ENCODE measurements at regions not wholly inside any gene's neighbourhood (a gene's known extent, or its start where the extent isn't known, plus 50 kb on each side); places are given as distances from the start of the nearest gene placed in this dataset.

DNA sequence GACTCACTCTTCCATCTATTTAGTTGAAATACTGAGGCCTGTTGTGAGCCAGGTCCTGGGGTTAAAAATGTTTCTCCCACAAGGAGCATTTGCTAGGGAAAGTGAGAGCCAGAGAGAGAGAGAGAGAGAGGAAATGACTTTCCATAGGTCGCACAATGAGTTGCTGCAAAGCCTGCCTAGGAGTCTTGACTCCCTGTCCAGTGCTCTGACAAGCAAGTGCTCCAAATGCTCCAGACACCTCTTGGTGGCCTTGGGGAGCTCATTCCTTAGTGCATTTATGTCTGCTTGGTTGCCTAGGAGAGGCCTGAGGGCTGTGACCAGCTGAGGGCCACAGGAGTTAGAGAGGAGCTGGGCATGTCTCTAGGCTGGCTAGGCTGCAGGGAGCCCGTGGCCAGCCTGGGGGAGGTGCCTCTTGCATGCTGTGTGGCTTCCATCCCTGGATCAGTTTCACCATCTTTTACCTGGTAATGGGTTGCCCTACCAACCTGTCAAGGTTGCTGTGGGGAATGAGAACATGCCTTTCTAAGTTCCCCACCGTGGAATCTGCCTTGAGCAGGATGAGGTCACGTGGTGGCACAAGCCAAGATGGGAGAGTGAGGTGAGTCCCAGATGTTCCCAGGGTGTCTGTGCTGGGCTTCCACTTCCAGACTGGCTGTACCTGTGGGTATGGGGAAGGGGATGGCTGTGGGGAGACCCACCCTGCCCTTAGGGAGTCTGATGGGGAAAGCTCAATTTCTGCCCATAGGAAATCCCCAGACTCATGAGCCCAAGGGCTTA is 105.0 kb downstream of the VEGFA start:
- DNase-seq: no peak
- ATAC-seq: no peak
- intact Hi-C loops (cut with micrococcal nuclease): no loop called here

DNA sequence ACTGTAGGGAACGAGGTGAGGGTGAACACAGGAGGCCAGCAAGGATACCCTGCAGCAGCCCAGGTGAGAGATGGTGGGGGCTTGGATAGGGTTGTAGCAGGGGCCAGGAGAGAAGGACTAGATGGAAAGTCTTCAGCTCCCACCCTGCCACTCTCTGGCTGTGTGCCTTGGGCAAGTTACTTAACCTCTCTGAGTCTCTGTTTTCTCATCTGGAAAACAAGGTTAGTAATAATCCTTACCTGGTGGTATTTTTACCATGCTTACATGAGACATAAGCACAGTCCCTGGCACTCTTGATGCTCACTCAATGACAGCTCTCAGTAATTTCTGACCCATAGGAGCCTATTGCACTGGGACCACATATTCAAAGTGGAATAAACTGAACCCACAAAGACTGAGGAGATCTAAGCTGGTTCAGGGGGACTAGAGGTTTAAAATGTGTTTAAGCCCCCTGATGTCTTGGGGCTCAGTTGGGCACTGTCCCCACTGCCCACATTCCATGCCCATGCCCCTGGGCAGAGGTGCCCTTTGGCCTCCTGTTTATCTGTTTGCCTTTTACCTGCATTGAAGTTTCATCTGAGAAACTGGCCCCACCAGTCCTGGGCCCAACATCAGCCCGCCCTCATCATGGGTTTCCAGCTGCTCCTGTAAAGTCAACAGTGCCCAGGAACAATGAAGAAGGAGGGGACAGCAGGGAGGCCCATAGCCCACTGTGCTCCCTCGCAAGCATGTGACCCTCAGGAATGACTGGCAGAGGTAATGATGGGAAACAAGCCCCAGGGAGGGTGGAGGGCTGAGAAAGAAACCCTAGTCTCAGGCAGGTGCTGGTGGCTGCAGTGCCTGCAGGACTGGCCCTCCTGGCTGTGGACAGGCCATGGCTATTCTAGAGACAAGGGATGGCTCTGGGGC is 104.0 kb downstream of the VEGFA start:
- intact Hi-C loops (cut with micrococcal nuclease): no loop called here
- DNase-seq (no peak), ATAC-seq (no peak)

GRCh38 chr6:43871933-43872332 is 101.9 kb downstream of the VEGFA start:
- intact Hi-C loops (cut with micrococcal nuclease): no loop called here
- DNase-seq (no peak), ATAC-seq (no peak)

DNA sequence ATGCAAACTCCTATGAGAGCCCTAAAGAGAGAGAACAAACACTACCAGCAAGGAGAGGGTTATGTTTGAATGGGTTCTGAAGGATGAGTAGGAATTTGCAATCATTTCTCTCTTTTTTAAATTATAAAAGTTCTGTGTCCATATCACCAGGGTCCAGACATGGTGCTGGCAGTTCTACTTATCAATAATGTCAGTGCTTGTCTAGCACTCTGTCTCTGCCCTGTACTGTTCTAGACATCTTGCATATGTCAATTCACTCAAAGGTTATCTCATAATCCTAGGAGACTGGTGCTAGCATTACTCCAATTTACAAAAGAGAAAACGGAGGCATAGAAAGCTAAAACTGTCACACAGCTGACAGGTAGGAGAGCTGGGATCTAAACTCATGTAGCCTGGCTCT is 101.3 kb downstream of the VEGFA start:
- DNase-seq: no peak
- ATAC-seq: no peak
- intact Hi-C loops (cut with micrococcal nuclease): no loop called here

- ATAC-seq (no peak), DNase-seq (no peak)
- intact Hi-C loops (cut with micrococcal nuclease): no loop called here
Measured at GRCh38 chr6:43870660-43871061, 100.7 kb downstream of the VEGFA start.

DNA sequence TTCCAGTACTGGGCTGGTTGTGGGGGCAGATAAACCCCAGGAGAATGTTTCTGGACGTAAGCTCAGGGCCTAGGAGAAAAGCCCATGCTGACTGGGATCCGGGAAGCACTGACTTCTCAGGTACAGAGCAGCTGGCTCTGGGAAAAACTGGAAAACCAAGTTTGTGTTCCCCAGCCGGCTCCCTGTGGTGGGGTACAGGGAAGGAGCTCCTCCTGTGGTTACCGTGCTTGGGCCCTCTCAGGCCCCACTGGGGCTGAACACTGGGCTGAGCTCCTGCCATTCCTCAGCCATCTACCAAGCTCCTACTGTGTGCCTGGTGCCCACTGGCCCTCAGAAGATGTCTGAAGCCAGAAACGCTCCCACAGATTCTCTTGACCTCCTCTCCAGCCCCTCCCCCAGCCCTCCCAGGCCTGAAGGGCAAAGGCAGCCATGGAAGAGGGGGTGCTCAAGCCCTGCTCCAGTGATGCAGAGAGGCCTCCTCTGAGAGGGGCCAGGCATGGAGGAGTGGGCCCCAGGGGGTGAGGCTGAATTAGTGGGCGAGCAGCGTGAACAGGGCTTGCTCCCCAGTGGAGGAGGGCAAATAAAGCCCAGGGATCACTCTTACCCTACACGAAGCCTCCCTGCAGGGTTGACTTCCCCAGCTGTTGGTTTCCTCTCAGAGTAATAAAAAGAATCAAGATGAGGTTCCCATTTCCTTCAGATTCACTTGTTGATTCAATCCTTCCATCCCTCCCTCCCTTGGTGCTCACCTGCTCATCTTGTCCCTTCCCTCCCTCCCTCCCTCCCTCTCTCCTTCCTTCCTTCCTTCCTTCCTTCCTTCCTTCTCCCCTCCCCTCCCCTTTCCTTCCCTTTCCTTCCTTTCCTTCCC is 100.0 kb downstream of the VEGFA start:
- ATAC-seq: no peak
- intact Hi-C loops (cut with micrococcal nuclease): no loop called here
- no peak for DNase-seq

GRCh38 chr6:43869079-43869710 is 99.2 kb downstream of the VEGFA start:
- ATAC-seq (peak; percentile 19), DNase-seq (no peak)
- intact Hi-C loops (cut with micrococcal nuclease): no loop called here

- intact Hi-C loops (cut with micrococcal nuclease): no loop called here
- DNase-seq (no peak), ATAC-seq (no peak)
Measured at GRCh38 chr6:43868467-43868866, 98.5 kb downstream of the VEGFA start.

GRCh38 chr6:43867996-43868395 is 98.0 kb downstream of the VEGFA start:
- DNase-seq (no peak), ATAC-seq (no peak)
- intact Hi-C loops (cut with micrococcal nuclease): no loop called here

DNA sequence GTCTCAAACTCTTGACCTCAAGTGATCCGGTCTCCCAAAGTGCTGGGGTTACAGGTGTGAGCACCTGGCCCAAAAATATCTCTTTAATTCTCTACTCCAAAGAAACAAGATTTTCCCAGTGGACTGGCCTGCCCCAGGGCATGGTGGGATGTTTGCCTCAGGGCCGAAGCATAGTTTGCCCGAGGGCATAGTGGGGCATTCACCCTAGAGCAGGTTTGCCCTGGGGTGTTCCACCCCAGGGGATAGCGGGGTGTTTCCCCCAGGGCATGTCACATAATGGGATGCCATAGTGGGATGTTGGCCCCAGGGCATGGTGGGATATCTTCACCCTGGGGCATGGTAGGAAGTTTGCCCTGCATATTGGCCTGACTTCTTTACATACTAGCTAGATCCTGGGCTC is 97.2 kb downstream of the VEGFA start:
- ATAC-seq: no peak
- no peak for DNase-seq
- intact Hi-C loops (cut with micrococcal nuclease): no loop called here

DNA sequence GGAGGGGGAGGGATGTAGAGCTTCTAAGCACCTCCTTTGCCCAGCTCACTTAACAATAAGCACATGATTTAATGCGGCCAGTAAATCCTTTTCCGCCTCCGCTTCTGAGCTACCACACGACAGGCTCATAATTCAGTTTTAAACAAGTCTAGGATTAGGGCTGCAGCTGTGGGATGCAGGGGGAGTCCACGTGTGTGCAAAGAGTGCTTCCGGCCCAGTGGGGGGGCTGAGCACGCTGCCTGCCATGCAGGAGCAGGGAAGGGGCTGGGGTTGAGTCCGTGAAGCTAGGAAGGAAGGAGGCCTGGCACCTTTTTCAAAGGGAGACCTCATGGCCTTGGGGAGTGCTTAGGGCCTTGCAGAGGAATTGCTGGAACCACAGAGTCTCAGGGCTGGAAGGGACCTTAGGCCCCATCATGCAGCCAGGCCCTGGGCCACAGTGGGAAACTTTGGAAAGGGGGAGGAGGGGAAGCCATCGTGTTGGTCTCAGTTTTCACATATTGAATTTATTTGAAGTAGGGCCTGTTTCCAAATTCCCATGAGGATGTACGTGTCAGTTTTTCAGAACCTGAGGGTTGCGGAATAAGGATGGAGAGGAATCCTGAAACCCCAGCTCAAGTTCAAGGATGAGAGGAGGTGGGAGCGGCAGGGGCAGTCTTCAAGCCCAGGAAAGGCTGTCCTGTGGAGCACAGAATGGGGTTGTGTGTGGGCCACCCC is 96.1 kb downstream of the VEGFA start:
- DNase-seq (no peak), ATAC-seq (no peak)
- intact Hi-C loops (cut with micrococcal nuclease): no loop called here

- ATAC-seq: no peak
- no peak for DNase-seq
- intact Hi-C loops (cut with micrococcal nuclease): no loop called here
Measured at GRCh38 chr6:43865086-43865485, 95.1 kb downstream of the VEGFA start.

DNA sequence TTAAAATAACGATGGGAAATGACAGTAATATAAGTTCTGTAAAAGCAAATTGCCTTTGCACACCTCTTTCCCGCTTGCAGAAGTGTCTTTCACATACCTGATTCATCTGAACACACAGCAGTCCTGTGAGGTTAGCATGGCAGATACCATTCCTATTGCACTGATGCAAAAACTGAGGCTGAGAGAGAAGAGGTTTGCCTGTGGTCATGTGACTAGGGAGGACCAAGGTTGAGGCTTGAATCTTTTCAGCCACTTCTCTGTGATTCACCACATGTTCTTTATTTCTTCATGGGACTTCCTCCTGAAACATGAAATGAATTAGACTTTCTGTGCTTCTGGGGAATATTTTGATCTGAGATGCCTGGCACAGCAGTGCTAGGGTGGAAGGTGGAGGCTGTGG is 92.9 kb downstream of the VEGFA start:
- intact Hi-C loops (cut with micrococcal nuclease): no loop called here
- ATAC-seq: no peak
- DNase-seq: no peak

GRCh38 chr6:43861212-43861894 is 91.3 kb downstream of the VEGFA start:
- DNase-seq (no peak), ATAC-seq (no peak)
- intact Hi-C loops (cut with micrococcal nuclease): no loop called here

DNA sequence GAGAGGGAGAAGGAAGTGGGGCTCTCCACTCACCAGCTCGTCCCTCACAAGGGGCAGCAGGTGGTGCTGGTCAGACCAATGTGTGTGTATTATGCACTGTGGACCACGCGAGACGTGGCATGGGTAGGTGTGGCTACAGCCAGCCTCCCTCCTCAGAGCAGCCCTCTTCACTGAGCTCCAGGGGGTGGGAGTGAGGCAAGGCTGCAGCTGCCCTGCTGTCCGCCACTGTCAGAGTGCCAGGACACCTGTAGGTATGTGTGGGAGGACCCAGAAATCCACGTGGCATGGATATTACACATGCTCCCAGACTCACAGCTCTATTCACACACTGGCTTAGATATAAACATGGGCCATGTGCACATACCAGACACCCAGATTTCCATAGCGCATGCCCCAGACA is 90.3 kb downstream of the VEGFA start:
- no peak for DNase-seq
- no peak for ATAC-seq
- intact Hi-C loops (cut with micrococcal nuclease): no loop called here

DNA sequence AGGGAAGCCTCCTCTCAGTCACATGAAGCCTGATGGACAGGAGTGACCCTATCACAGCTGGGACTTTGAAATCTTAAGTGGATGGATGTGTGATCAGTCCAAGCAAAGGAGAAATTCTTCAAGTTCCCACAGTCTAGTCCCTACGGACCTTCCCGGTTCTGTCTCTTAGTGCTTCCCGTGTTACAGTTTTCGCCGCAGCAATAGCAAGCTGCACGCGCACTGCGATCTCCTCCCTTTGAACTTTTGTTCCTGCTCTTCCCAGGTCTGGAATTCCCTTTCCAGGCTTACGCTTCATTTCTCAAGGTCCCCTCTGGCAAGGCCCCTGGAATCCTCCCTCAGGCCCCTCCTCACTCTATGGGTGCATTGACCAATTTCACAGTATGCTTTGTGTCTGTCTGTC is 89.2 kb downstream of the VEGFA start:
- intact Hi-C loops (cut with micrococcal nuclease): no loop called here
- DNase-seq (no peak), ATAC-seq (no peak)

DNA sequence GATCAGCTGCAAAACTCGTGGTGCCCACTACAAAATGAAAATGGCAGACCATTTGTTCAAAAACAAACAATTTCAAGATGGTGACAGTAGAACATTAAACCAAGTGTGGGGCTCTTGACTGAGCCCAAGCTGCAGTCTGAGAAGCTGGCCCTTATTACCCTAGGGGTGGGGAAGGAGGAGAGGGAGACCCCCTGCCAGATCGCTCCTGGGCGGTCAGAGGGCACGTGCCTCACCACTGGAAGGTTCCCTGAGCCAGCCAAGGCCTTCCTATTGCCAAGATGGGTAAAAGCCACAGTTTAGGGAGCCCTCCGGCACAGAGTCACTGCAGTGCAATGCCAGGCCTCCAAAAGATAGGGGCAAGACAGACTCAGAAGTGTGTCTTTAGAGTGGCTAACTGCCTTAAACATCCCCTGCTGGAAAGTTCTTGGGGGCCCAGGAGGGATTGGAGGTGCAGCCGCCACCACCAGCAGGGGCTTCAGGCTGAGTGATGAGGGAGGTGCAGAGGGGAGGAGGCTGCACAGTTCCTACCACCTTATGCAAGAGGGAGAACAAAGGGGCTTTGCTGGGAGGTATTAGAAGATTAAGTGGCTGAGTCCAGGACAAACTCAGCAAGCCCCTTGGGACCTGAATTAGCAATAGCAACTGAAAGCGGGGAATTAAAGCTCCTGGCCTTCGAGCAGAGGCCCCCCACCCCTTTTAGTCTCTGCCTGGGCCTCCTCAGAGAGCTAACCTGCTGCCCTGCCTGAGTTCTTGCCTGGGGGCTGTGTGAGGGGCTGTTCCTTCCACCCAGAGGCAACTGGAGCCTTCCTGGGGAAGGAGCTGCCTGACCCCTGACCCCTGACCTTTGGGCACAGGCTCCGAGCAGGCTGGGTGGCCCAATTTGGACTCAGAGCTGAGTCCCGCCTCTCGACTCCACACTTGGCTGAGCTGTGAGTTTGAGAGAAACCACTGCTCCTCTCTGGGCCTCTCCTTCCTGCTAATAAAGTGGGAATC is 88.4 kb downstream of the VEGFA start:
- DNase-seq (no peak), ATAC-seq (no peak)
- intact Hi-C loops (cut with micrococcal nuclease): no loop called here

Measured in left ventricle myocardium superior (tissue), 1 donor.